ENCODE measurements at regions not wholly inside any gene's neighbourhood (a gene's known extent, or its start where the extent isn't known, plus 50 kb on each side); places are given as distances from the start of the nearest gene placed in this dataset.

DNA sequence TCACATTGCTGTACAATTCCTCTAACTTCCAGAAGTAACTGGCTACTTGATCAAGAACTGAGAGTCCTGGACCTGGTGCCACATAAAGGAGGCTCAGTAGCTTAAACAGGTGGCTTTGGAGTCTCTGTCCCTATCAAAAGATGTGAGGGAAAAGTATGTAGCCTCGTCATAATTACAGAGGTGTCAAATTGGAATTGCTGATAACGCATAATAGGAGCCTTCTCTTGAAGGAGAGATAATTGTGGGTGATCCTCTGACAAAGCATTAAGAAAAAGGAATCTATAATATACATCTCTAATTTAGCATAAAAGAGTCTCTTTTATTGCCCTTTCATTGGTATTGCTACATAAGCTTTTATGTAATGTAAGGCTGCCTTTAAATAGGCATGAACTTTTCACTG lies 1246.4 kb upstream of the CDH9 start:
- H3K4me1 ChIP-seq (ENCODE audit: low read depth, poor library complexity, severe bottlenecking) = no peaks in the 10 kb centered on the region
- H4K20me1 ChIP-seq (ENCODE audit: insufficient read depth) = no peaks in the 10 kb centered on the region
- H3K27me3 ChIP-seq (ENCODE audit: insufficient read depth, low read depth) = no peaks in the 10 kb centered on the region
- TF ChIP-seq, protein P1, sequence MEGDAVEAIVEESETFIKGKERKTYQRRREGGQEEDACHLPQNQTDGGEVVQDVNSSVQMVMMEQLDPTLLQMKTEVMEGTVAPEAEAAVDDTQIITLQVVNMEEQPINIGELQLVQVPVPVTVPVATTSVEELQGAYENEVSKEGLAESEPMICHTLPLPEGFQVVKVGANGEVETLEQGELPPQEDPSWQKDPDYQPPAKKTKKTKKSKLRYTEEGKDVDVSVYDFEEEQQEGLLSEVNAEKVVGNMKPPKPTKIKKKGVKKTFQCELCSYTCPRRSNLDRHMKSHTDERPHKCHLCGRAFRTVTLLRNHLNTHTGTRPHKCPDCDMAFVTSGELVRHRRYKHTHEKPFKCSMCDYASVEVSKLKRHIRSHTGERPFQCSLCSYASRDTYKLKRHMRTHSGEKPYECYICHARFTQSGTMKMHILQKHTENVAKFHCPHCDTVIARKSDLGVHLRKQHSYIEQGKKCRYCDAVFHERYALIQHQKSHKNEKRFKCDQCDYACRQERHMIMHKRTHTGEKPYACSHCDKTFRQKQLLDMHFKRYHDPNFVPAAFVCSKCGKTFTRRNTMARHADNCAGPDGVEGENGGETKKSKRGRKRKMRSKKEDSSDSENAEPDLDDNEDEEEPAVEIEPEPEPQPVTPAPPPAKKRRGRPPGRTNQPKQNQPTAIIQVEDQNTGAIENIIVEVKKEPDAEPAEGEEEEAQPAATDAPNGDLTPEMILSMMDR (conservative IDR thresholded peaks at IDR 0.05; ENCODE audit: low read depth, low read length) = no peak
- no peak overlapping the region for H2AFZ ChIP-seq (ENCODE audit: low read depth)
- H3K4me3 ChIP-seq (IDR thresholded peaks at IDR 0.05; ENCODE audit: insufficient read depth, low read depth, low read length) = no peak overlapping the region
- H3K79me2 ChIP-seq (ENCODE audit: insufficient read depth, low read depth) = no peaks in the 10 kb centered on the region
- no peak overlapping the region for H3K4me2 ChIP-seq
- H3K9ac ChIP-seq = no peak overlapping the region
- no peaks in the 10 kb centered on the region for H3K36me3 ChIP-seq (ENCODE audit: insufficient read depth)
- no peak overlapping the region for H3K27ac ChIP-seq

DNA sequence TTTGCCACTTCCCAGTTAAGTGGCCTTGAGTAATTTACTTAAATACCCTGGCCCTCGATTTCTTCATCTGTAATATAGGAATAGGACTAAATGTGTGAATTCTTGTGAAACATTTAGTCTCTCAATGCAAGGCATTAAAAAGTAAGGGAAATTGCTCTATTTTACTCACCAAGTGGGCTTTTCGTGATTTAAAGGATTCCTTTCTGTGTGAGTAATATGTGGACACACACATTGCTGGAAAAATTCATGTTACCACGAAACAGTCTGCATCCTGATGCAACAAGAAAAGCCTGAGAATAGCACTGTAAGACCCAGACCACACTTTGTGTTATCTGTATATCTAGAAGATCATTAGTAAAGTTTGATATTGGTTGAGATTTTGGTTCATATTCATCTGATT lies 1243.0 kb upstream of the CDH9 start:
- TF ChIP-seq, protein P1 (conservative IDR thresholded peaks at IDR 0.05; ENCODE audit: low read depth, low read length) = no peak
- Histone ChIP-seq H3K4me2 (no peak overlapping the region), H3K36me3 (ENCODE audit: insufficient read depth) (no peaks in the 10 kb centered on the region), H3K79me2 (ENCODE audit: insufficient read depth, low read depth) (no peaks in the 10 kb centered on the region), H3K4me1 (ENCODE audit: low read depth, poor library complexity, severe bottlenecking) (no peaks in the 10 kb centered on the region), H3K27ac (no peak overlapping the region), H2AFZ (ENCODE audit: low read depth) (no peak overlapping the region), H4K20me1 (ENCODE audit: insufficient read depth) (no peaks in the 10 kb centered on the region), H3K27me3 (ENCODE audit: insufficient read depth, low read depth) (no peaks in the 10 kb centered on the region), H3K4me3 (IDR thresholded peaks at IDR 0.05; ENCODE audit: insufficient read depth, low read depth, low read length) (no peak overlapping the region), H3K9ac (no peak overlapping the region)

DNA sequence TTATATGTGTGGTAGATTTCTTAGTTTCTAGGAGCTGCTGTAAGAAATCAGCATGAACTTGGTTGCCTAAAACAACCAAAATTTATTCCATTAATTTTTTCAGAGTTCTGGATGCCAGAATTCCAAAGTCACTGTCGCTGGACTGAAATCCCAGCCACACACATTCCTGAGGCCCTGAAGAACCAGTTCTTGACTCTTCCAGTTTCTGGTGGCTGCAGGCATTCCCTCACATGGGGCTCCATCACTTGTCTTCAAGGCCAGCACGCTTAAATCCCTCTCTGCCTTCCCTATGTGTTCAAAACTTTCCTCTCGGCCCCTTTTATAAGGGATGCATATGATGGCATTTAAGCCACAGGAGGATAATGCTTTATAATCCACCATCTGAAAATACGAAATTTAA lies 1237.5 kb upstream of the CDH9 start:
- Histone ChIP-seq H3K4me1 (ENCODE audit: low read depth, poor library complexity, severe bottlenecking) (no peaks in the 10 kb centered on the region), H3K4me2 (no peak overlapping the region), H3K4me3 (IDR thresholded peaks at IDR 0.05; ENCODE audit: insufficient read depth, low read depth, low read length) (no peak overlapping the region), H3K36me3 (ENCODE audit: insufficient read depth) (no peaks in the 10 kb centered on the region), H2AFZ (ENCODE audit: low read depth) (no peak overlapping the region), H4K20me1 (ENCODE audit: insufficient read depth) (no peaks in the 10 kb centered on the region), H3K27me3 (ENCODE audit: insufficient read depth, low read depth) (no peaks in the 10 kb centered on the region), H3K27ac (no peak overlapping the region), H3K79me2 (ENCODE audit: insufficient read depth, low read depth) (no peaks in the 10 kb centered on the region), H3K9ac (no peak overlapping the region)
- TF ChIP-seq, protein P1 (conservative IDR thresholded peaks at IDR 0.05; ENCODE audit: low read depth, low read length) = no peak

DNA sequence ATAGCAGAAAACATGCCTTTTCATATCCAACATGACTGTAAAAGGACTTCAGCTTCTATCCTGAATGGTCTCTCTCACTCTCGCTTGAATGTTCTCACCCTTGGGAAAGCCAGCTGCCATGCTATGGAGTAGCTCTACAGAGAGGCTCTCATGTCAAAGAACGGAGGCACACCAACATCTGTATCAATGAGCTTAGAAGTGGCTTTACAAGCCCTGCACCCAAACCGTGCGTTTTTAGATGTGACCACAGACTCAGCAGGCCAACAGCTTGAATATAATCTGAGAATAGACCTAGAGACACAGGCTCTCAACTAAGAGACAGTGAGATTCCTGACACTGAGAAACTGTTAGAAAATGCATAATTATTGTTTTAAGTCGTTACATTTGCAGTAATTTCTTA lies 1231.6 kb upstream of the CDH9 start:
- no peak overlapping the region for H2AFZ ChIP-seq (ENCODE audit: low read depth)
- no peaks in the 10 kb centered on the region for H3K27me3 ChIP-seq (ENCODE audit: insufficient read depth, low read depth)
- H3K9ac ChIP-seq = no peak overlapping the region
- no peaks in the 10 kb centered on the region for H3K36me3 ChIP-seq (ENCODE audit: insufficient read depth)
- no peaks in the 10 kb centered on the region for H4K20me1 ChIP-seq (ENCODE audit: insufficient read depth)
- no peak overlapping the region for H3K4me3 ChIP-seq (IDR thresholded peaks at IDR 0.05; ENCODE audit: insufficient read depth, low read depth, low read length)
- TF ChIP-seq, protein P1 (conservative IDR thresholded peaks at IDR 0.05; ENCODE audit: low read depth, low read length) = no peak
- H3K27ac ChIP-seq = no peak overlapping the region
- H3K4me1 ChIP-seq (ENCODE audit: low read depth, poor library complexity, severe bottlenecking) = no peaks in the 10 kb centered on the region
- no peak overlapping the region for H3K4me2 ChIP-seq
- no peaks in the 10 kb centered on the region for H3K79me2 ChIP-seq (ENCODE audit: insufficient read depth, low read depth)

DNA sequence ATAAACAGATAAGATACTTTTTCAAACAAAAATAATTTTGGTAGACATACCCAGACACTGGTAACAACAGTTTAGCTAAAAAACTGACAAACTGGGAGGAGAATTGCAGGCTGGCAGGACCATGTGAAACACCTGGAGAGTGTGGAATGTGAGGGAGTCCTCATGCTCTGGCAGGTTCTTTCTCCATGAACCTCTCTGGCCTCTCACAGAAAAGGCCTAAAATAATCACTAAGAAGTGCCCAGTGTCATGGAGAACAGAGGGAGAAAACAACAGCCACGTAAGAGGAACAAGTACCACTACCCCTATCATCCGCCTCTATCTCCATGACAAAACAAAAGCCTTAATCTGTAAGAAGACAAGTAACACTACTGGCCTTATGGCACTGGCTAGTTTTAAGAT lies 1227.5 kb upstream of the CDH9 start:
- no peaks in the 10 kb centered on the region for H3K36me3 ChIP-seq (ENCODE audit: insufficient read depth)
- H3K4me3 ChIP-seq (IDR thresholded peaks at IDR 0.05; ENCODE audit: insufficient read depth, low read depth, low read length) = no peak overlapping the region
- no peak overlapping the region for H2AFZ ChIP-seq (ENCODE audit: low read depth)
- TF ChIP-seq, protein P1 (conservative IDR thresholded peaks at IDR 0.05; ENCODE audit: low read depth, low read length) = no peak
- no peak overlapping the region for H3K4me2 ChIP-seq
- no peaks in the 10 kb centered on the region for H4K20me1 ChIP-seq (ENCODE audit: insufficient read depth)
- no peak overlapping the region for H3K27ac ChIP-seq
- H3K27me3 ChIP-seq (ENCODE audit: insufficient read depth, low read depth) = no peaks in the 10 kb centered on the region
- H3K4me1 ChIP-seq (ENCODE audit: low read depth, poor library complexity, severe bottlenecking) = no peaks in the 10 kb centered on the region
- H3K9ac ChIP-seq = no peak overlapping the region
- H3K79me2 ChIP-seq (ENCODE audit: insufficient read depth, low read depth) = no peaks in the 10 kb centered on the region
